GM19395 (cell line): ENCODE measurements at regions not wholly inside any gene's neighbourhood (a gene's known extent, or its start where the extent isn't known, plus 50 kb on each side); places are given as distances from the start of the nearest gene placed in this dataset.

Source experiments
- ATAC-seq: cut with Tn5 transposase; IDR thresholded peaks from one replicate; pipeline ENCODE4 v1.9.1; 2021; ENCODE audit warnings: mild to moderate bottlenecking, moderate library complexity; ENCODE audit not compliant: unreplicated experiment

DNA sequence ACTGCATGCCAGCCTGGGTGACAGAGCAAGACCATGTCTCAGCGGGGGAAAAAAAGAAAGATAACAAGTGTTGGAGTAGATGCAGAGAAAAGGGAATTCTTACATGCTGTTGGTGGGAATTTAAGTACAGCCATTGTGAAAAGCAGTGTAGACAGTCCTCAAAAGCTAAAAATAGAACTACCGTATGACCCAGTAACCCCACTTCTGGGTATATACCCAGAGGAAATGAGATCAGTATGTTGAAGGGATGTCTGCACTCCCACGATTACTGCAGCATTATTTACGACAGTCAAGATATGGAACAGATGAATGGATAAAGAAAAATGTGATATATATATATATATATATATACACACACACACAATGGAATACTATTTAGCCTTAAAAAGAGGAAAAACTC lies 225.3 kb upstream of the SLC24A2 start:
- no peak for ATAC-seq

DNA sequence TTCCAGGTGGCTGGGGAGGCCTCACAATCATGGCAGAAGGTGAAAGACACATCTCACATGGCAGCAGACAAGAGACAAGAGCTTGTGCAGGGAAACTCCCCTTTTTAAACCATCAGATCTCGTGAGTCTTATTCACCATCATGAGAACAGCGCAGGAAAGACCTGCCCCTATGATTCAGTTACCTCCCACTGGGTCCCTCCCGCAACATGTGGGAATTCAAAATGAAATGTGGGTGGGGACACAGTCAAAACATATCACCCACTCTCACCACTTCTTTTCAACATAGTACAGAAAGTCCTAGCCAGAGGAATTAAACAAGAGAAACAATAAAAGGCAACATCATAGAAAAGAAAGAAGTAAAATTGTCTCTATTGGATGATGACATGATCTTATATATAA lies 223.4 kb upstream of the SLC24A2 start:
- no peak for ATAC-seq

DNA sequence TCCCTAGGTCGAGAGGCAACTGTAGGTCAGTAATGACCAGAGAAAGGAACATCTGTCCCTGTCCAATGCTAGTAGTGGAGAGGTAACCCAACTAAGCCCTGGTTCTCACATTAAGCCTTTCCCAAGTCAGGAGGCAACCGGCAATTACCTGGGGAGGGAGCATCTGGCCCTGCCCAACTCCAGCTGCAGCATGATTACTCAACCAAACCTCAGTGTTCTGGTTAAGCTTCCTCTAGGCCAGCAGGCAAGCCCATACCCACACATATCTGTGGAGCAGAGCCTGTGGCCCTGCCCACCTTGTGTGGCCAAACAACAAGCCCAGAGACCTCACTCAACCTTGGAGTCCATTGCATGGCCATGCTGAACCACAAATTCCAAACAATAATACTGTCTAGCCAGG lies 220.8 kb upstream of the SLC24A2 start:
- ATAC-seq, result no peak

DNA sequence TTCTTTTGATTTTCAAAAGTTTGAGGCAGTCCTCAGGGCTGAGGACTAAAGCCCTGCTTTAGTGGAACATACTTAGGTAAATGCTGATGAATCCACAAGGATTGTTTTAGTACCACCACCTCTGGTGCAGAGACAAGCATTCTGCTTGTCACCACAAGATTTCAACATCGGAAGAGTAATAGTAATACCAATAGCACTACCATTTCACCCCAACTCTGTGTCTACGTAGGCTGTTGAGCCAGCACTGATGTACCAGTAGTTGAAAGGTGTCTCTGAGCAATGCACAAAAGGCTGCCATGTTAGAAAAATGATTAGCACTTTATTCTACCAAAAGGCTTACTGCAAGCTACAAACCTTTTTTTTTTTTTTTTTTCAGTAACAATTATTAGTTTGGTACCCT lies 213.2 kb upstream of the SLC24A2 start:
- no peak for ATAC-seq

DNA sequence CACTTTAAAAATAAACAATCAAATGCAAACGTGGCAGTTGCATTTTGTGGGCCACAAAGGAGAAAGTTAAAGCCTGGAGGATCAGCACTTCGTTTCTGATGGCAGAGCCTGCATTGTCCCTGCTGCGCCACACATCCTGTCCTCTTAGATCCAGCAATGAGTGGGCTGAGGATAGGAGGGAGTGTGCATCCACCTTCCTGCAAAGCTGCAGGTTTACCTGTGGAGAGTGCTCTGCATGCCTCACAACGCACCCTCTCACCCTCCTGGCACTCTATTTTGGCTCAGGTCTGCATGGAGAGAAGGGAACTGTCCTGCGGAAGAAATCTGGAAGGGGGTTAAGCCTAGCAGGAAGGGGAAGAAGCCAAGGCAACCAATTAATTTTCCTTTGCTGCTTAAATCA lies 212.2 kb upstream of the SLC24A2 start:
- ATAC-seq, result no peak

DNA sequence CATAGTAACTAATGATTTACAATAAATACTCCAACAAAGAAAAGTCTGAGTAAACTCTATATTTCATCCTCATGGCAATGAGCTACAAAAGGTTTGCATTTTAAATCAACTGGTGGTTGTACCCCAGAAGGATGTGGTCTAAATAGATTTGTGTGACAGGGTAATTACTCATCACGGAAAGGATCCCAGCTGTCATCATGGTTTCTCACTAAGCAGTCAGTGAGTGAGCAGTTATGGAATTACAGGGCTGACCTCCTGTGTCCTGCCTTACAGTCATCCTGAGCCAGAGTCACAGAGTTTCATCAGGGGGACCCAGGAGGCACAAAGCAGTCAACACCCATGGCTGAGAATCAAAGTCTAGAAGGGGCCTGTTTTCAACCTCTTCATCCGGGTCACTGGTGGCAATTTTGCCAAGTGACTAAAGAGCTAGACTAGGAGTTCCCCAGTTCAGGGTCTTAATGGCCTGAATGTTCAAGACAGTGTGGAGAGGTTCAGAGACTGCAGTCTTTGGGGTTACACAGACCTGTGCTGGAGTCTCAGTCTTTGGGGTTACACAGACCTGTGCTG lies 210.7 kb upstream of the SLC24A2 start:
- ATAC-seq, result peak; percentile 91

DNA sequence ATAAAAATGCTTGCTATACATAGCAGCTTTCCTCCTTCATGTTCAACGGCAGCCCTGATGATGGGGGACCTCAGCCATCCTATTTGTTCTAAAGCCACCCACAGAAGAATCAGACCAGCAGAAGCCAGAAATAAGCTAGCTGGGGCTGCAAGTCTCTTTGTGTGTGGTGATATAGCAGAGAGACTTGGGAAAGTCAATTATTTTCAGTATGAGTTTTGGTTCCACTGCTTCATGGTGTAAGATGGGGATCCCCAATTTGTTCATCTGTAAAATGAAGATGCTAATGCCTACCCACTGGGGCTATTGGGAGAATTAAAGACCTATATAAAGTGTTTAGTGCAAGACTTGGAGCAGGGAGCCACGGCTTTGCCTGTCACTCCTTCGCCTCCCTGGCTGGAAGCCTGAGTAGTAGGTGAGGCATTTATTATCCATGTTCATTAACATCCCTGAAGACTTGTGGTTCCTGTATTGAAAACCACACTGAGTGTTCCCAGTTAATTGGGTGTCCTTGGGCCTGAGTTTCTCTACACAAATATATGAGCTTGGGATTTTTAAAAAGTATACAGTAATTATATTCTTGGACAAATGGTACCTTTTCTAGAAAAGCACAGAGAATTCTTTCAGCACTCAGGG lies 210.1 kb upstream of the SLC24A2 start:
- peak; percentile 31 for ATAC-seq

DNA sequence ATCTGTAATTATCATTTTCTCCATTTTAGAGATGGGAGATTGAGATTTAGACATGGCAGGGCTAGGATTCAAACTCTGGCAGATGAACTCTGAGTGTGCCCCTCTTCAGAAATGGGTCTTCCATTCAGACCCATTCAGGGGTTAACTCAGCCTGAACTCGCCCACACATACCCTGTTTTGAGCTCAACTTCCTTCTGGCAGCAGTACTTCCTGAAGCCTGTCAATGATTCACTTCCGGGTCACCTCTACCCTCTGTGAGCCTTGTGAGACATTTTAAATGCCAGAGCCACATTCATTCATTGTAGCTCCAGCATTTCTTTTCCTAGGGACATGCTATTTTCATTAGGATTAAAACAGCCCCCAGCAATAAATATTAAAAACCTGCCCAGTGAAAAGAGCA lies 209.3 kb upstream of the SLC24A2 start:
- ATAC-seq, result no peak

DNA sequence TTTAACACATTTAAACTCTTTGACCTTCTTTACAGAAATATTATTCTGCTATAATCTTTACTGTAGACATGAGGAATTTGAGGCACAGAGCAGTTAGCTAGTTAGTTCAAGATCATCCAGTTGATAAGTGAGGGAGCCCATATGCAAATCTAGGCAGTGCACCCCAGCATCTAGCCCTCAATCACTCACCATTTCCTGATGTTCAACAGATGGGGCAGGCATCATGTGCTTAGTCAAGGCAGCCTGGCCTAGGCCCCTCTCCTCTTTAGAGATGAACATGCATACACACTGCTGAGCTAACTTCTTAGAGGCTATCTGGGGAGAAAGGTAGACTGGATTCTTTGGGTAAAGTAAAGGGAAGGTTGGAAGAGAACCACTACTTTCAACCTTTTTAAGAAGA lies 206.8 kb upstream of the SLC24A2 start:
- no peak for ATAC-seq

DNA sequence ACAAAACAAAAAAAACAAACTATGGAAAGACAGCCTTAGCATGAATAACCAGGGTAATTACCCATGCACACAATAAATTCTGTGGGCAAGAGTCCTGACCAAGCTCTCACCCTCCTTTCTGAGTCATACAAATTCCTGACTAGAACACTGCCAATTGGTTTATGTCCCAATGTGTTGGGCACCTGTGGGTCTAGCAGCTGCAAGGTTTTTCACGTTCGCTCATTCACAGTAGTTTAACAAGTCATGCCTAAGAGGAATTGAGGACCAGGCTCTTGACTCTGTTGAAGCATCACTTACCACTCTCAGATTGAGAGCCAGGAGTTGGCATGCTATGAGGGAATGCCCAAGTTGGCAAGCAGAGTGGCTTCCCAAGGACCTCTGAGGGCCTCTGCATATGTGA lies 205.5 kb upstream of the SLC24A2 start:
- ATAC-seq, result no peak

DNA sequence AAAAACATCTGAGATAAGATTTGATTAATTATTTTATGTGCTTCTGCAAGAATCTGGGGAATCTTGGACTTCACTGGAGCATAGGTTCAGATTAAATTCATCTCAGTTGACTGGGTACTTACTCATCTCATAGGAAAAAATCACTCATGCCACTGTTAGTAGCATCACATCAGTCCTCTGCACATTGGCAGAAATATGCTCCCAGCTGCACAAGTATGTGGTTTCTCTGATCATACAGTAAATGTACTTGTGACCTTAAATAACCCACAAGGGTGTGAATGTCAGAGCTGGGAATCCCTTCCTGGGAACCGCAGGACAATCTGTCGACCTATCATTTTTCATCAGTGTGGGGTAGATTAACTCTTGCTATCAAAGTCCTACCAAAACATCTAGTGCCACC lies 203.7 kb upstream of the SLC24A2 start:
- no peak for ATAC-seq

DNA sequence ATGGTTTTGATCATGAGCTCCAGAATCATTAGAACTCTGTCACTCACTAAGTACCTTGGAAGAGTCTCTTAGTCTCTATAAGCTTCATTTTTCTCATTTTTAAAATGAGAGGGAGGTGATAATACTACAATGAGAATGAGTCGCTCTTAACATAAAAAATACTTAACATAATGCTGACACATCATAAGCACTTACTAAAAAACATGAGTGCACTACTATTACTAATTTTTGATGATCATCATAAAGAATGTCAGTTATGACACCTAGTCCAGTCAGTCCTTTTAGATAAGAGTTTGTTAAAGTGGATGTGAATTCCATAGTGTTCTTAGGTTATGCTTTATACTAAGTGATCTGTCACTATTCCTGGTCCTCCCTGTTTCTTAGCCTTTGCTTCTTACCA lies 200.4 kb upstream of the SLC24A2 start:
- no peak for ATAC-seq

DNA sequence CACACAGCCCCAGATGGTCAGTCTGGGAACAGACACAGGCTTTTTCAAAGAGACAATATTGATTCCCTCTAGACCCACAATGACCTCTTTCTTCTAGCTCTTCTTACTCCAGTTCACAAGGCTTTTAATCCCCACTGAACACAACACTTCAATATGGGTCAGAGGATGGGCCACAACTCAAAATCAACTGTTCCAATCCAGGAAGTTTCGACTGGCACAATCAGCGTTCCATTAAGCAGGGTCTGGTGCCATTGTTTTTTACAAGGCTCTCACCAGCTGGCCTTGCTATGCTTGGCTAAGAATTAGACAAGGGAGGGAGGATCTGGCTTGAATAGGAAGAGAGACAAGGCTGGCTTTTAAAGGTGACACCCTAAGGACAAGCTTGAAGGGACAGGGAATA lies 199.4 kb upstream of the SLC24A2 start:
- ATAC-seq, result no peak

DNA sequence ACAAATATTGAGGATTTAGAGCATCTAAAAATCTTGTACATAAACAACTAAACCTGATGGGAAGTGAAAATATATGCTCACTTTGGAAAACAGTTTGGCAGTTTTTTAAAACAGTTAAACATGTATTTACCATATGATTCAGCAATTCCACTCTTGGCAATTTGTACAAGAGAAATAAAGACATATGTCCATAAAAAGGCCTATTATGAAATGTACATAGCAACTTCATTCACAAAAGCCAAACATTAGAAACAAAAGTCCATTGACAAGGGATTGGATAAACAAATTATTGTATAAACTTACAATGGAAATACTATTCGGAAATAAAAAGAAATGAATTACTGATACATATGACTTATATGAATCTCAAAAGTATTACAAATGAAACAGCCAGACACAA lies 196.2 kb upstream of the SLC24A2 start:
- no peak for ATAC-seq

DNA sequence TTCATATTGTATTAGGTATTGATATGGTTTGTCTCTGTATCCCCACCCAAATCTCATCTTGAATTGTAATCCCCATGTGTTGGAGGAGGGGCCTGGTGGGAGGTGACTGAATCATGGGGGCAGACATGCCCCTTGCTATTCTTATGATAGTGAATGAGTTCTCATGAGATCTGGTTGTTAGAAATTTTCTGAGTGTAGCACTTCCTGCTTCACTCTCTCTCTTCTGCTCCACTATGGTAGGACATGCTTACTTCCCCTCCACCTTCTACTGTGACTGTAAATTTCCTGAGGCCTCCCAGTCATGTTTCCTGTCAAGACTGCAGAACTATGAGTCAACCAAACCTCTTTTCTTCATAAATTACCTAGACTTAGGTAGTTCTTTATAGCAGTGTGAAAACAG lies 187.4 kb upstream of the SLC24A2 start:
- no peak for ATAC-seq

DNA sequence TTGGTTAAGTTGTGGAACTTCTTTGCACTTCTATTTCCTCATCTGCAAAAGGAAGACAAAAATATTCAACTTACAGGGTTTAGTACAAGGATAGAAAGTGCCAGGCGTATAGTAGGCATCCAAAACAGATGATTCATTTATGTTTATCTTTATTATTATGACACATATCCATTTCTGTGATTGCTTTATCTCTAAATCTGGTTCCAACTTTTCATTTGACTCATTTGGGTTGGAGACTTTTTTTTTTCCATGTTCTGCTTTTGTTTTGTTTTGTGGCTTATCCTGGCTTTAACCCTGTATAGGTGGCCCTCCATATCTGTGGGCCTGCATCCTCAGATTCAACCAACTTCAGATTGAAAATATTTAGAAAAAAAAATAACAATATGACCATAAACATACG lies 186.7 kb upstream of the SLC24A2 start:
- ATAC-seq, result no peak

DNA sequence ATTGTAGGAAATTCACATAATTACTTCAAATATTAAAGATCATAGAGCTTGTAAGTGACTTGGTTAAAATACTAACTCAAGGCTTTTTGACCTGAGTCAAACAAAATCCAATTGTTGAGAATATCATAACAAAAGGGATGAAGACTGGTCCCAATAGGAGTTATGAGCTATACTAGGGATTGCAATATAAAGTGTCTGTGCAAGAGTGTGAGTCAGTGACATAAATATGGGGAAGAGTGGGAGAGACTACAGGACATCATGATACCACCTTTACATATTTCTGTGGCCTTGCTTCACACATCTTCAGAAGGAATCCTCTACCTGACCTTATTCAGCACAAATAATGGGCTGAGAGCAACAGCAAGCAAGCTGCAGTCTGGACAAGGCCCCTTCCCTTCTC lies 180.9 kb upstream of the SLC24A2 start:
- ATAC-seq, result no peak

DNA sequence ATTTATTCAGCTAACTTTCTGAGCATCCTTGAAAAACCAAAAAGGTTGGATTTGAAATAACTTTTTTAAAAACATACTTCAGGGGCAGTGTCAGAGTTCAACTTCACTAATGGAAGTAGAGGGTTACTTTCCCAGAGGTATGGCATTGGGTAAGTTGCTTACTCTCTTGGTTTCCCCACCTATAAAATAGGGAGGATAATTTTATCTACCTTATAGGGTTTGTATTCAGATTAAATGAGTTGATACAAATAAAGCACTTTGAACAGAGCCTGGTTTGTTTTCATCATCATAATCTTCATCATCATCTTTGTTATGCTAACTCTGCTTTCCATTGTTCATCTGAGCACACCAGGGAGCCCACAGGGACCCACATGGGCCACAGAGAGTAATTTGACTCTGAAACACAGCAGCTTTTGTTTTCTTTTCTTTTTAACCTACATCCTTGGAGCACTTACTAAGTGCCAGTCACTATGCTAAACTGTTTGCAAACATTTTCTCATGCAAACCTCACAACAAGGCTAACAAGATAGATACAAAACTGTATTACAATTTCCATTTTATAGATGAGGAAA lies 179.1 kb upstream of the SLC24A2 start:
- ATAC-seq, result no peak

DNA sequence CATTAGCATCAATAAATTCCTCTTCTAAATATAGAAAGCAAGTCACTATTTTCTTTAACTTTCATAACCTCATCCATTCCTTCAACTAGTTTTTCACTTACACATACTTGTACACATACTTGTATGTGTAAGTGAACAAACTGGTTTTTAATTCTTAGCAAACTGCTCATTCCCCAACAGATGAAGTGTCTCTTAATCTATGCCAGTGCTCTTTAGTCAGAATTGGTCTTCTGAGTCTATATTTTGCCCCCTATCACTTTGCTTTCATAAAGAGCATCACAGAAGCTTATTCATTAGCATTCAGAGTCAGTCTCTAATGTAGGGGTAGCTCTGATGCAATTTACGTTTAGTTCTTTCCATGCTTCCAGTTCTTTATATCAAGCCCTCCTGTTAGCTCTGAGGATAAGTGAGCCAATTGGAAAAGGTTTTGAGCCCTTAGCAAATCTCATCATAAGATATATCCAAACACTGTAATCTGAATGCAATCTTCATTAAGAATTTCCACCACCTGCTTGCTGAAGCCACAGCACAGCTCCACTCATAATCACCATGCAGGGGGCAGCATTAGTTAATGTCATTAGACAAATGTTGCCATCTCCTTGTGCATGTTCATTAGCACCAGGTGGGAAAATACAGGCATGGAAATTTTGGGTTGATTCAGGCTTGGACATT lies 178.5 kb upstream of the SLC24A2 start:
- no peak for ATAC-seq

DNA sequence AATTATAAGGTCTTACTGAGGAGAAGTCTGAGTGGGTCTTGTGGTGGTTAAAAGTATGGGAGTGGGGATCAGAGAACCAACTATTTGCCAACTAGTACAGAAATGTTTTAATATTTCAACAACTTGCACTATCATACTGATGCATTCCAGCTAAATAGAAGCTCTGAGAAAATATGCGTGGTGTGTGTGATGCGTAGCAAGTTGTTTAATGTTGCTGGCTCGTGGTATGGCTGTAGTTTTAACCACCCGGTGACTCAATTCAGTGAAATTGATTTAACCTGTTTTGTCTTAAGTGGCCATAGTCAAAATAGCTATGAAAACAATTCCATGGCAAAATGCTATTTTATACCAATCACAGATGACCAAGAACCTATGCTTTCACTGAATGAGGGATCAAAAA lies 176.5 kb upstream of the SLC24A2 start:
- ATAC-seq, result no peak

DNA sequence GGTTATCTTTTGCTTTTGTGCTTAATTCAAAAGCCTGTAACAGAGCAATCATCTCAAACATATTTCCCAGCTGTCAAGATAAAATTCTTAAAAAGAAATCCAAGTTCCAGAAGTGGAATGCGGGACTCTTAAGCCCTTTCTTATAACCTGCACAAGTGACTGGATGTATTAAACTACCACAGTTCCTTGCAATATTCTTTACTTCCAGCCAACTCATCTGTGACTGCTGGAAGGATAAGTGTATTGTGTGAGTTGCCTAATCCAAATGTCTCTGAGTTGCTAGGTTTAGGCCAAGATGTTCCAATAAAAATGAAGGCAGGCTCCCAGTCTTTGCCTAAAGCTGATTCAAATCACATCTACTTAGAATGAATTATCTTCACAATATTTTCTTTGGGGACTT lies 159.2 kb upstream of the SLC24A2 start:
- ATAC-seq, result no peak

DNA sequence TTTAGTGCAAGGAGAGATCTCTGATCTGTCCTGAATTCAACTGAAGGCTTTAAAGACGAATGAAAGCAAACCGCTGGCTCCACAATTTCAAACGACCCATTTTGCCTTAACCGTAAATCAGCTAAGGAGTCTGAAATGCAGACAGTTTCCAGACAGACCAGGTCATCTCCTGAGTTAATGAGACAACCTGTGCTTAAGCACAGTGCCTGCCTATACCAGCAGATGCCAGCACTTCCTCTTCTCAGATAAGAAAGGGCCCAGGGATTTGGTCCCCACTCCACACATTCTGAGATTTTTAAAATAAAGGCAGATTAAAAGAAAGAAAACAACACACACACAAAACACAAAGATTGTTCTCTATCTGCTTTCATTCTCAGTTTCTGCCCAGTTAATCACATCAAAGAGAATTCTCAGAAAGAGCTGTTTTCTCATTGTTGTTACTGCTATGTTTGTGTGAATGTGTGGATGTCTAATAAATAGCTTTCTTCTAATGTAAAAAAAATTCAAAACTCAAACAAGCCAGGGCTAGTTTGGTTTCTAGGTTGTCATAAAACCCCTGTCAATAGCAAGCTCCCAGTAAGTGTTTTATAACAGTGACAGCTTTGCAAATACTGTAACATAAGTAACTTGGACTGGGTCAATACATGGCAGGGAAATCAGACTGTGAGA lies 157.7 kb upstream of the SLC24A2 start:
- peak; percentile 61 for ATAC-seq
